GM18526 (cell line): ENCODE measurements at regions not wholly inside any gene's neighbourhood (a gene's known extent, or its start where the extent isn't known, plus 50 kb on each side); places are given as distances from the start of the nearest gene placed in this dataset.

Source experiments
- POLR2A ChIP-seq: IDR thresholded peaks from 3 replicates; pipeline ENCODE4 v1.6.1; 2011; ENCODE audit not compliant: insufficient read length; ENCODE audit errors: extremely low read depth

DNA sequence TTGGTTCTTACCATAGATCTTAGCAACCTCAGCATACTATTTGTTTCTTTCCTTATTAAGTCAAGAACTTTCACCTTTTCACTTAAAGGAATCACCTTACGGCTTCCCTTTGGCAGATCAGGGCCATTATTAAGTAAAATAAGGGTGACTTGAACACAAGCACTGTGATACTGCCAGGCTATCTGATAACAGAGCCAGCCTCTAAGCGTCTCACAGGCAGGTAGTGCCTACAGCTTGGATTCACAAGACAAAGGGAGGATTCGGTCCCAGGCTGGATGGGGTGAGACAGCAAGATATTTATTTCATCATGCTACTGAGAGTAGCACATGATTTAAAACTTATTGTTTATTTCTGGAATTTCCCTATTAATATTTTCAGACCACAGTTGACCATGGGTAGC, 218.6 kb downstream of the FOXO1 start:
- no peak for TF ChIP-seq POLR2A

DNA sequence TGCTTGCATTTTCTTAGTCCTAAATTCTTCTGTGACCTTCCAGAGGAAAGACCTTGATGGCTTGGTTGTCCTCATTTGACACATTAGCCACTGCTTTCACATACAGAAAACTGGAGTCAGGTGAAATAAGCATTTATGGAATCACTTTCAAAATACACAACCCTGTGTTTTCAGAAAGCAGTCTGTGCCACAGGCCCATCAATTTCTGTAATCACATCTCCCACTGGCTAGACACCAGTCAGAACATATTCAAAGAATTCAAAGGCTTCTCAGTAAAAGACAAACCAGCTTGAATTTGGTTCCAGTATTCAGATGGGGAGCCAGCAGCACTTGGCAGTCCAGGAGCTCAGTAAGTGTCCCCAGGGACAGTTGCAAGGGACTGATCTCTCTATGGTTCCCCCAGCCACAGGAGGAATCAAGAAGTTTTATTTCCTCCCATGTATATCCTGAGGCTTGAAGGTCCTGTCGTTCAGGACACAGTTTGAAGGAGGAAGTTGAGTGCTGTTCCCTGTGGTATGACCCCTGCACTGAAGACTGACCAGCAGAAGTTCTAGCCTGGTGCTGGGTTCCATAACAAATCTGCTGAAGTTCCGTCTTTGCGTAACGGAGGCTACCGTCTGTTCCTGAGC, 214.3 kb downstream of the FOXO1 start:
- TF ChIP-seq POLR2A: no peak

DNA sequence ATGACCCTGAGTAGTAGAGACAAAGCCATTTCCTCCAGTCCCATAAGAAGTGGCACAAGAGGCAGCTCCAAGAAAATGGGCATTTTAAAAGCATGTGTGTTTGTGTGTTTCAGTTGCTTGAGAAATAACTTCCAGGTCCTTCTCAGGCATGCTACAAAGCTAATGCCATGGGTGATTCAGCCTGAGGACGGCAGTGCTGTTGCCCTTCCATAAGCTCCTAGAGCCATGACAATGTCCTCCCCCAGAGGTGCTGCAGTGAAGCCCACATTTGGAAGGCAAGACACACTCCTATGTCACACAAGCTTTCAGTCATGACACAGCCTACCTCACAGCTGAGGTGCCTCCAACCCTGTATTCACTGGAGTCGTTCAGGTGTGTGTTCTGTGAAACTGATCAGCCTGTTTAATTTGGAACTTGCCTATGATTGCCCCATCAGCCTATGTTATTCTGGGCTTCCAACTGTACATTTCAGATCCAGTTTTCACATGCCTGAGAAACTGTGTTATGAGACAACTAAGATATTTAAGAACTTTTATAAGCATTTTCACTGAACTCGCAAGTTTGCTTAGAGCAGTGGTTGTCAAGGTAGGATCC, 213.6 kb downstream of the FOXO1 start:
- no peak for TF ChIP-seq POLR2A

DNA sequence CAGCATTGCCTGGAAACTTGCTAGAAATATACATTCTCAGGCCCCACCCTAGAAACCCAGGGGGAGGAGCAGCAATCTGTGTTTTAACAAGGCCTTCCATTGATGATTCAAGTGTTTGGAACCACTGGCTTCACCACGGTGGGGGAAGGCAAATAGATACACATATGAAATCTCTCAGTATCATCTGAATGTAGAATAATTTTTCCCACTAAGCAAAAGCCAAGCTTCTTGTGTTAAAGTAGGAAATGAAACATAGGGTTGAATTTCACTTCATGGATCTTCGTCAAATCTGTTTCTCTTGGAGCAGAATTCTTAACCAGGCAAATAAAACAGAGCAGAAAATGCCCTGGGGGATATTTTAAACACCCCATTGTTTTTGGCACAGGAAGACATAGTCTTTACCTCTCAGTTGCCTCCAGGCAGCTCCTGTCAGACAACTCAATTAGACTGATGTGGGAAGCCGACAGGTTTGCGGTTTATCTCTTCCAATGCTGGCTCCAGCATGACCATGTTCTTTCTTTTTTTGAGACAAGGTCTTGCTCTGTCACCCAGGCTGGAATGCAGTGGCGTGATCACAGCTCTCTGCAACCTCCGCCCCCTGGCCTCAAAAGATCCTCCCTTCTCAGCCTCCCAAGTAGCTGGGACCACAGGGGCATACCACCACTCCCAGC, 213.0 kb downstream of the FOXO1 start:
- TF ChIP-seq POLR2A: no peak

DNA sequence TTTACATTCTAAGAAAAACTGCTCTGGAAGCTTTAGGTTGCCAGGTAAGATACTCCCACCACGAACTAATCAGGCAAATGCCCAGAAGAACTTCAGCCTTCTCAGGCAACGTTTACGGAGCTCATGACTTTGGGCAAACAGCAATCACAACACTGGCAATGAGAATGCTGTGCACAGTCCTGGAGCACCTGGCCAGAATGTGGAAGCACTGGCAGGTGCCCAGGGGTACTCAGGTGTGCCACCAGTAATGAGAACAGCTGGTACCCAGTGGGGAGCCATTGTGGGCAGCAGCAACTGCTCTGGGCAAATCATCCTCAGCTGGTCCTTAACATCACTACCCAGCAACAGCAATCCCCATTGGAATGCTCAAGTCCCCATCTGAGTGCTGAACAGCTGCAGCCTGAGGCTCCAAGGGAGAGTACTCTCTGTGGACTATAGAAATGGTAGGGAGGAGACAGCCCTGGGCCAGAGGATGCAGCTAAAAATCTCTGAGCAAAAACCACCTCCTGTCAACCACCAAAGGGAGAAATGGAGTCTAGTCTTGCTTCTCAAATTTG, 210.0 kb downstream of the FOXO1 start:
- TF ChIP-seq POLR2A: no peak

DNA sequence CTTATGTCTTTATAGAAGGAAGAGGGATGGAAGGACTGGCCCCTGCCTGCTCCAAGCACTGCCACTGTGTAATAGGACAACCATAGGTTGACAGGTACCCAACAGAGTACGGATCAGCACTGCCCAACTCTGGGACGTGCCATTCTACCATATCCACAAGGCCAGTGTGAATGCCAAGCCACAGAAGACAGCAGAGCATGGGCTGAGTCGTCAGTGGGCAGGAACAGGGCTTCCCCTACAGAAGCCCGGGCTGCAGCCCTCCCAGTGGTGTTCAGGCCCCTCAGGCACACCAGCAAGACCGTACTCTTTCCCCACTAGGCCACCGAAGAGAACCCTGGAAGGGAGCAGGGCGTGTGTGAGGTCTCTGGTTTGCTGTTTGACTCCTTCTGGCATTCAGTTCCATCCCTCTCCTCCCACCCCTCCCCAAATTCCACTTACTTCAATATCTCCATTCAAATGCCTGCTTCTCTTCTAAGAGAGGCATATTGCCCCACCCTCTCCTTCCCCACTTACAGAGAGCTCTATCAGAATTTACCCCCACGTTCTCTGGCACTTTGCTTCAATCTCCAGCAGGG, 209.4 kb downstream of the FOXO1 start:
- no peak for TF ChIP-seq POLR2A

DNA sequence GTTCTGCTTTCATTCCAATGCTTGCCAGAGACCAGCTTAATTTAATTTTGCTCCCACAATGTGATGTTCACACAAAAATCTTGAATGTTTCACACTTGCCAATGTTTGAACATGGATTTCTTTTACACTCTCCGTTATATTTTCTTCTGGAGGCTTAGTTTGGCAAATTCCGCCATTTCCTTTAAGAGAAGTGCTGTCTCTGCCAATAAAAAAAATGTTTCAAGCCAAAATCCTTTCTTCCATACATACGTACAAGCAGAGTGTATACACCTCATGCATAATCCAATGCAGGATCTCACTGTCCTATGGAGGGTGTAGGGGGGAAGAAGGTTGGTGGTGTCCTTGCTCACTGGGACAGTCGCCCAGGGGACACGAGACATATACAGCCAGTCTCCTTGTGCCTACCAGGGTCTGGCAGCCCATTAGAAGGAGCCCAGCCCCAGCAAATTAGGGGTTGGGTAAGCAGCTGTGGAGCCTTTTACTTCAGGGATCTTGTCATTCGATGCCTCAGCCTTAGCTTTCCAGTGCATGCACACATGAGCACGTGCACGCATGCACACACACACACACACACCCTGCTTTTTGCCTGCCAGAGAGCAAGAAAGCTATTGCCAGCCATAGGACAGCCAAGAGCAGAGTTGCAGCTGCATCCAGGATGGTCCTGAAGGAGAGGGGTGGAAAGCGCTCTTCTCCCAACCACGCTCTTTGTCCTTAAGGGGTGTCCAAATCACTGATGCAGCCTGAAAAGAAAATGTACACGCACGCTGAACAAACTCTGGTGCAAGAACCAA, 208.3 kb downstream of the FOXO1 start:
- no peak for TF ChIP-seq POLR2A

DNA sequence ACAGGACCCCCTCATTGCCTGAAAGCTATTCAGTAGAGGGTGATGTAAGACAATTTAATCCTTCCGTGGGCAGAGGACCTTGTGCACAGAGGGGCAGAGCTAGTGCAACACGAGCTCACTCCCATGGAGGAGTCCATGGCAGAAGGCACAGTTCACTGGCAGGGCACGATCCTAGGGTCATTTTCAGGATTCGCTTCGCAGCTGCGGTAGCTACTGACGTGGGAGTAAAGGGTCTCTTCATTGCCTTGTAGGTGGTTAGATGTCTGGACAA, 207.8 kb downstream of the FOXO1 start:
- TF ChIP-seq POLR2A: no peak

DNA sequence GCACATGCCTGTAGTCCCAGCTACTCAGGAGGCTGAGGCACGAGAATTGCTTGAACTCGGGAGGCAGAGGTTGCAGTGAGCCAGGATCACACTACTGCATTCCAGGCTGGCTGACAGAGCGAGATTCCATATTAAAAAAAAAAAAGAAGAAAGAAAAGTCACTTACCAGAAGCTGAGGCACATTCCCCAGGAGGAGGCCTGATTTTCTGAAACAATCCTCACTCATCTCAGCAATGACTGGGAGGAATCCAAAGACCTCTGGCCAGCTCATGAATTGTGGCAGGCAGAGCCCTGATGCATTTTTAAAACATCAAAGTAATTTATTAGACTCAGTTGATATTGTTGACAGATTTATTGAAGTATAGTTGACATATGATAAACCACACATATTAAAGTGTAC, 206.3 kb downstream of the FOXO1 start:
- no peak for TF ChIP-seq POLR2A

DNA sequence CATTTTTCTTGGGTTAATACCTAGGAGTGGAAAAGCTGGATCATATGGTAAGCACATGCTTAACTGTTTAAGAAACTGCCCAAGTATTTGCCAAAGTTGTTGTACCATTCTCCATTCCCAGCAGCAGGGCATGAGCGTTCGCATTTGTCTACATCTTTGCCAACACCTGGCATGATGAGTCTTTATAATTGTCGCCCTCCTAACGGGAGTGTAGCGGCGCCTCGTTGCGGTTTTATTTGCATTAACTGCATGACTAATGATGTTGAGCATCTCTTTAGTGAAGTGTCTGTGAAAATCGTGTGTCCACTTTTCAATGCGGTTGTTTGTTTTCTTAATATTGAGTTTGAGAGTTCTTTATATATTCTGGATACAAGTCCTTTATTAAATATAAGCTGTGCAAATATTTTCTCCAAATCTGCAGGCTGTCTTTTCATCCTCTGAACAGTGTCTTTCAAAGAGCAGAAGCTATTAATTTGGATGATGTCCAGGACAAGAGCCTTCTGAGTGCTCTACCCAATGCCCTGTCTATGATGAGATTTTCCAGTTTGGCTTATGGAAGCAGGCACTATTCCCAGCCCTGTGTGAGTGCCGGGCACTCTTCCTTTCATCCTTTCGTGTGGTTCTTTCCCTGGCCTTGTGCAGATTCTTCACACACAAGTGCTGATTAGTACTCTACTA, 202.0 kb downstream of the FOXO1 start:
- TF ChIP-seq POLR2A: no peak

DNA sequence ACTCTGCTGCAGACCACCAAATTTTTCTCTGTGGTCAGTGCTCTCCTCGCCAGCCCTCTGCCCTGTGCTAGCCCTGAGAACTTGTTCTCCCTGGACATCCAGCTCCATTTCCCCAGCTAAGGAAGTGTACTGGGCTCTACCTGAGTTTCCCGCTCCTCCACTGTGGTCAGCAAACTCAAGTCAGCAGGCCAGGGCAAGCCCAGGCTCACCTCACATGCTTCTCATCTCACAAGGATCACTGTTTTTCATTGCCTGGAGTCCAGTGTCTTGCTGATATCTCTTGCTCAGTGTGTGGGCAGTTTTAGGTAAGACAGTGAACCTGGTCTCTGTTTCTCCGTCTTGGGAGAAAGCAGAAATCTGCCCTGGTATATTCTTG, 201.4 kb downstream of the FOXO1 start:
- no peak for TF ChIP-seq POLR2A

DNA sequence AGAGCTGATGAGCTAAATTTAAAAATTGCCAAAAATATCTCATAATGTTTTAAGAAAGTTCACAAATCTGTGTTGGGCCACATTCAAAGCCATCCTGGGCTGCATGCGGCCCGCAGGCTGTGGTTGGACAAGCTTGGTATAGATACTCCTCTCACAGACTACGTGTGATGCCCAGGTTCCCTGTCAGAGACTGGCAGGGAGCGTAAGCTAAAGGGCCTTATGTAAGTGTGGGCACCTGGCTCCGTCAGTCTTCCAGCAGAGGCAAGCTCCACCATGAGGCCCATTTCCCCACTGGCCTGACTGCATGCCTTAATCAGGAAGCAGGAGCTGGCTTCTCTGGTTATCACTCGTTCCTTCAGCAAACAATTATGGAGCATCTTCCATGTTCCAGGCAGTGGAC, 200.2 kb downstream of the FOXO1 start:
- TF ChIP-seq POLR2A: no peak

DNA sequence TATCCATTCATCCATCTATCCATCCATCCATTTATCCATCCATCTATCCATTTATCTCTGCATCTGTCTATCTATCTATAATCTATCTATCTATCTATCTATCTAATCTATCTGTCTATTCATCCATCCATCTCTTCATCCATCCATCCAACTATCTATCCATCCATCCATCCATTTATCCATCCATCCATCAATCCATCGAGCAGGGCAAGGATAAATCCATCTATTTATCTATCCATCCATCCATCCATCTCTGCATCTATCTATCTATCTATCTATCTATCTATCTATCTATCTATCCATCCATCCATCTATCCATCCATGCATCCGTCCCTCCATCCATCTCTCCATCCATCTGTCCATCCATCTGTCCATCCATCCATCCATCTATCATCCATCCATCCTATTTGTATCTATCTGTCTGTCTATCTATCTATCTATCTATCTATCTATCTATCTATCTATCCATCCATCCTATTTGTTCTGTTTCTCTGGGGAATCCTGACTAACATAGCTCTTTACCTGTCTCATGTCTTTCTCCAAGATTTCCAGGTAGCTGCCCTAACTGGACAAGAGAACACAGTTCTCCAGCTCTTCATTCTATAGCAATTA, 198.1 kb downstream of the FOXO1 start:
- no peak for TF ChIP-seq POLR2A

DNA sequence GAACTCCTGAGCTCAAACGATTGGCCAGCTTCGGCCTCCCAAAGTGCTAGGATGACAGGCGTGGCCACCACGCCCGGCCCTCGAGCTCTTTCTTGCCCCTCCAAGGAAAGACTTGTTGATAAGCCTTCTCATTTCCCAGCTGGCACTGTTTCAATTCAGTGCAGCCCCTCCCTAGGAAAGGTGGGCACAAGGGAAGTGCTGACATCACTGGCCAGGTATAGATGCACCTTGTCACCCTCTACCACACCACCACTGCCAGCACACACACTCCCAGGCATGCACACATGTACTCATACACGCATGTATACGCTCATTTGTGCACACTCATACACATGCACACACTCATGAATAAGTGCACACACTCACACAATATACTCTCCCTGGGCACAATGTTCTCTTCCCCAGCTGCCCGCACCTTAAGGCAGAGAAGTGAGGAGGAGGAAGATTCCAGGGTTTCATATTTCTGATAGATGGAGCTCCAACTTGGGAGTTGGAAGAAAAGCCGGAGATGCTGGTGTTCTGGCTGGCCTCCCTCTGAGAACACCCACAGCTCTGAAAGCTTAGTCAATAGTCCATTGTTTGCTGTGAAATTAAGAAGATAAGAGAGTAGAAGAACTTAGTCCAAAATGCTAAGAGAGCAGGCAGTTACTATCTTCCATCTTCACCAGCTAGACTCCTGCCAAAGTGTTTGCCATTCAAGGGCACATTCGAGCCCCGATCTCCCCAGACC, 196.7 kb downstream of the FOXO1 start:
- no peak for TF ChIP-seq POLR2A
